Heart left ventricle (tissue), 16 donors: ENCODE measurements at regions not wholly inside any gene's neighbourhood (a gene's known extent, or its start where the extent isn't known, plus 50 kb on each side); places are given as distances from the start of the nearest gene placed in this dataset.

ENCODE experiments used
- ATAC-seq, 4 donors: fragments of 200-7000 bp; cut with Tn5 transposase; one replicate each; pipeline ENCODE4 v1.9.1; 2020 to 2022; ENCODE audit warnings: moderate library complexity in 4 of 4, mild to moderate bottlenecking in 3 of 4, moderate number of reproducible peaks in 1 of 4
- DNase-seq, 5 donors: peaks; one replicate each; pipeline ENCODE4 v3.0.0-alpha.2; 2020
- H3K27ac ChIP-seq, 12 donors: fragments of 200-600 bp; sonication (generic) in 4 of 12; one replicate each; pipeline versions ENCODE4 v1.5.0 to v1.8.0; 2016 to 2022; ENCODE audit warnings: mild to moderate bottlenecking in 2 of 12
- H3K27me3 ChIP-seq, 9 donors: fragments of 200-600 bp; sonication (generic) in 2 of 9; one replicate each; pipeline versions ENCODE4 v1.5.1 to v1.8.0; 2016 to 2022; ENCODE audit warnings: mild to moderate bottlenecking in 3 of 9
- H3K36me3 ChIP-seq, 9 donors: fragments of 200-600 bp; sonication (generic) in 2 of 9; one replicate each; pipeline versions ENCODE4 v1.5.0 to v1.8.0; 2018 to 2022; ENCODE audit warnings: mild to moderate bottlenecking in 2 of 9
- H3K4me1 ChIP-seq, 12 donors: fragments of 200-600 bp; sonication (generic) in 4 of 12; one replicate each; pipeline versions ENCODE4 v1.5.0 to v1.8.0; 2016 to 2022; ENCODE audit warnings: mild to moderate bottlenecking in 3 of 12
- H3K4me3 ChIP-seq, 12 donors: fragments of 200-600 bp; sonication (generic) in 4 of 12; one replicate each; pipeline versions ENCODE4 v1.5.0 to v1.8.0; 2017 to 2022; ENCODE audit warnings: mild to moderate bottlenecking in 9 of 12, moderate library complexity in 4 of 12
- H3K9me3 ChIP-seq, 12 donors: fragments of 200-600 bp; sonication (generic) in 4 of 12; one replicate each; pipeline versions ENCODE4 v1.5.0 to v1.8.0; 2016 to 2022; ENCODE audit warnings: mild to moderate bottlenecking in 1 of 12
- POLR2A ChIP-seq, 2 donors: fragments of 450-650 bp; IDR thresholded peaks; one replicate each; pipeline ENCODE4 v1.6.1; 2017; ENCODE audit warnings: antibody characterized with exemption in 2 of 2, mild to moderate bottlenecking in 2 of 2, moderate library complexity in 2 of 2
- WGBS, 4 donors: extraction: QIAGEN DNeasy Blood & Tissue Kit in 2 of 4; methylation state at CpG; one replicate each; pipeline versions ENCODE4 v1.1.5 to v1.1.7; 2013 to 2018; 5-methylcytosine and 5-hydroxymethylcytosine counted together
- intact Hi-C, 10 donors: fragments of 100-400 bp; cut with DNase I; formaldehyde crosslinking; loops; one replicate each; pipeline versions ENCODE4 v1.11.1 to v1.14.2; 2022
- TF ChIP-seq, protein P1 (sequence below), 12 donors: fragments of 200-600 bp; sonication (generic) in 4 of 12; IDR thresholded peaks; one replicate each; pipeline versions ENCODE4 v1.5.0 to v1.8.0; 2018 to 2022; ENCODE audit warnings: antibody characterized with exemption in 12 of 12, mild to moderate bottlenecking in 5 of 12
- donor health status: ischemic (EF 13 %, LVEDD 7.1; RV severe dilation, severe dysfunction).
- donor health status: healthy with polysubstance abuse.
- donor health status: DM: no; HTN: yes; CAD: no.
- donor health status: DM: no; HTN: no; CAD: no.
- donor health status: ischemic (EF 25% LVEDD 6.9; RV normal size, moderate dysfunction).
- donor health status: ischemic (EF 25% LVEDD 5.7; RV mildly dilated, moderate dysfunction).
- donor health status: healthy.
- donor health status: DM: yes; HTN: yes; CAD: no.
- donor health status: ischemic (EF 35%, LVEDD 5.7; RV mildly dilated, moderate dysfunction).
- donor health status: nonischemic (EF 11% LVEDD 7.7; RV severe dilation, severe dysfunction).
- donor health status: DM: yes; HTN: yes; CAD: no.
- donor health status: PGD.
- donor health status: ischemic (EF 29% LVEDD 5.4; RV normal size, mild dysfunction).
- donor health status: nonischemic (EF 23%, LVEDD 6.1; RV moderate dilation, normal function).

GRCh38 chr20:52837378-52837777, 134.8 kb upstream of the TSHZ2 start:
- Histone ChIP-seq H3K4me3 (no peak overlapping the region), H3K36me3 (no peaks in the 10 kb centered on the region), H3K9me3 (no peaks in the 10 kb centered on the region), H3K4me1 (no peaks in the 10 kb centered on the region), H3K27me3 (peaks cover 0 to 4% (median 0%) of the 10 kb centered on the region in 9 donors), H3K27ac (no peak overlapping the region)
- intact Hi-C loops = no loop called here
- no peak for TF ChIP-seq POLR2A (IDR thresholded peaks at IDR 0.05)
- TF ChIP-seq, protein P1, sequence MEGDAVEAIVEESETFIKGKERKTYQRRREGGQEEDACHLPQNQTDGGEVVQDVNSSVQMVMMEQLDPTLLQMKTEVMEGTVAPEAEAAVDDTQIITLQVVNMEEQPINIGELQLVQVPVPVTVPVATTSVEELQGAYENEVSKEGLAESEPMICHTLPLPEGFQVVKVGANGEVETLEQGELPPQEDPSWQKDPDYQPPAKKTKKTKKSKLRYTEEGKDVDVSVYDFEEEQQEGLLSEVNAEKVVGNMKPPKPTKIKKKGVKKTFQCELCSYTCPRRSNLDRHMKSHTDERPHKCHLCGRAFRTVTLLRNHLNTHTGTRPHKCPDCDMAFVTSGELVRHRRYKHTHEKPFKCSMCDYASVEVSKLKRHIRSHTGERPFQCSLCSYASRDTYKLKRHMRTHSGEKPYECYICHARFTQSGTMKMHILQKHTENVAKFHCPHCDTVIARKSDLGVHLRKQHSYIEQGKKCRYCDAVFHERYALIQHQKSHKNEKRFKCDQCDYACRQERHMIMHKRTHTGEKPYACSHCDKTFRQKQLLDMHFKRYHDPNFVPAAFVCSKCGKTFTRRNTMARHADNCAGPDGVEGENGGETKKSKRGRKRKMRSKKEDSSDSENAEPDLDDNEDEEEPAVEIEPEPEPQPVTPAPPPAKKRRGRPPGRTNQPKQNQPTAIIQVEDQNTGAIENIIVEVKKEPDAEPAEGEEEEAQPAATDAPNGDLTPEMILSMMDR (IDR thresholded peaks at IDR 0.05) = no peak
- 76 to 78% (median 77%) methylated on average over 4 of the region's 4 CpGs for WGBS, 4 donors
- ATAC-seq (no peak), DNase-seq (no peak)

GRCh38 chr20:52833901-52834300, 138.3 kb upstream of the TSHZ2 start:
- H3K9me3 ChIP-seq = peaks cover 0 to 20% (median 6%) of the 10 kb centered on the region in 12 donors
- no peaks in the 10 kb centered on the region for H3K27me3 ChIP-seq
- H3K4me3 ChIP-seq = no peak overlapping the region
- DNase-seq = no peak
- no peaks in the 10 kb centered on the region for H3K4me1 ChIP-seq
- no peaks in the 10 kb centered on the region for H3K36me3 ChIP-seq
- intact Hi-C loops = no loop called here
- ATAC-seq = no peak
- WGBS, 4 donors = 87 to 92% (median 90%) methylated on average over 2 of the region's 2 CpGs
- TF ChIP-seq, protein P1 (IDR thresholded peaks at IDR 0.05) = no peak
- TF ChIP-seq POLR2A (IDR thresholded peaks at IDR 0.05) = no peak
- no peak overlapping the region for H3K27ac ChIP-seq

GRCh38 chr20:52832151-52832774, 139.9 kb upstream of the TSHZ2 start:
- intact Hi-C loops = no loop called here
- 93 to 98% (median 95%) methylated on average over 4 of the region's 4 CpGs for WGBS, 4 donors

GRCh38 chr20:52830598-52830997, 141.6 kb upstream of the TSHZ2 start:
- ATAC-seq (no peak), DNase-seq (no peak)
- TF ChIP-seq, protein P1 (IDR thresholded peaks at IDR 0.05) = no peak
- no peak for TF ChIP-seq POLR2A (IDR thresholded peaks at IDR 0.05)
- Histone ChIP-seq H3K36me3 (no peaks in the 10 kb centered on the region), H3K27ac (no peak overlapping the region), H3K4me1 (no peaks in the 10 kb centered on the region), H3K9me3 (peaks cover 0 to 30% (median 6%) of the 10 kb centered on the region in 12 donors), H3K4me3 (no peak overlapping the region), H3K27me3 (no peaks in the 10 kb centered on the region)
- WGBS, 4 donors = 92 to 94% (median 94%) methylated on average over 4 of the region's 4 CpGs
- intact Hi-C loops = no loop called here

More at GRCh38 chr20:52832151-52832774, 139.9 kb upstream of the TSHZ2 start:
- Histone ChIP-seq H3K9me3 (peaks cover 0 to 22% (median 6%) of the 10 kb centered on the region in 12 donors), H3K36me3 (no peaks in the 10 kb centered on the region), H3K27ac (no peak overlapping the region), H3K4me3 (no peak overlapping the region), H3K27me3 (no peaks in the 10 kb centered on the region), H3K4me1 (no peaks in the 10 kb centered on the region)
- no peak for TF ChIP-seq POLR2A (IDR thresholded peaks at IDR 0.05)
- TF ChIP-seq, protein P1 (IDR thresholded peaks at IDR 0.05) = no peak
- ATAC-seq (no peak), DNase-seq (no peak)
